ENCODE measurements at regions not wholly inside any gene's neighbourhood (a gene's known extent, or its start where the extent isn't known, plus 50 kb on each side); places are given as distances from the start of the nearest gene placed in this dataset.

- no peaks in the 10 kb centered on the region for H3K36me3 ChIP-seq (ENCODE audit: control insufficient read depth in 2 of 4, insufficient read depth in 4 of 4, low read length in 3 of 4)
- H3K14ac ChIP-seq (ENCODE audit: insufficient read length): no peak overlapping the region
- no peaks in the 10 kb centered on the region for H3K4me1 ChIP-seq (replicated peaks in 1 of 4; ENCODE audit: control insufficient read depth in 3 of 4, insufficient read depth in 4 of 4, low read length in 3 of 4)
- DNase-seq (ENCODE audit: low read depth in 1 of 2, low spot score in 2 of 2) (no peak), FAIRE-seq (no peak)
- no peaks in the 10 kb centered on the region for H3K23me2 ChIP-seq (ENCODE audit: low read depth, low read length)
- H4K5ac ChIP-seq (ENCODE audit: insufficient read length, low read depth, low read length): no peak overlapping the region
- H2BK15ac ChIP-seq (ENCODE audit: low read length): no peak overlapping the region
- H2AFZ ChIP-seq (ENCODE audit: low read length): no peak overlapping the region
- H4K91ac ChIP-seq (replicated peaks; ENCODE audit: insufficient read length, low read length): no peak overlapping the region
- no peak overlapping the region for H3K4me3 ChIP-seq (ENCODE audit: extremely low read depth in 1 of 4, insufficient read depth in 2 of 4, low read depth in 3 of 4, low read length in 4 of 4)
- H2BK12ac ChIP-seq (ENCODE audit: low read depth, low read length): no peak overlapping the region
- no peaks in the 10 kb centered on the region for H3K79me1 ChIP-seq (ENCODE audit: low read depth, low read length)
- H3K23ac ChIP-seq (ENCODE audit: insufficient read length): no peak overlapping the region
- 87% methylated on average over 4 of the region's 4 CpGs; no CpG with 5 or more reads in 1 of the 2 experiments for WGBS, 2 experiments (ENCODE audit: extremely low coverage in 1 of 2, insufficient coverage in 1 of 2, insufficient read length in 1 of 2, insufficient replicate concordance in 2 of 2, low coverage in 1 of 2, low lambda C conversion rate in 2 of 2, missing lambda C conversion rate in 1 of 2)
- no peaks in the 10 kb centered on the region for H4K20me1 ChIP-seq (replicated peaks in 1 of 2; ENCODE audit: control insufficient read depth in 1 of 2, insufficient read depth in 2 of 2, low read length in 2 of 2)
- POLR2A ChIA-PET (ENCODE audit: partially characterized antibody): no interaction called here
- no peak overlapping the region for H3K27ac ChIP-seq (ENCODE audit: low read depth, low read length)
- H3K27me3 ChIP-seq (replicated peaks in 1 of 4; ENCODE audit: control insufficient read depth in 3 of 4, extremely low read depth in 1 of 4, insufficient read depth in 3 of 4, low read length in 3 of 4): no peaks in the 10 kb centered on the region
- no peak overlapping the region for H3K18ac ChIP-seq (ENCODE audit: extremely low read depth, low read length)
- CTCF ChIA-PET (ENCODE audit: partially characterized antibody): no interaction called here
- no peak overlapping the region for H2BK20ac ChIP-seq (ENCODE audit: low read length)
- no peaks in the 10 kb centered on the region for H3K79me2 ChIP-seq (ENCODE audit: control insufficient read depth in 1 of 2, insufficient read depth in 2 of 2, low read length in 2 of 2)
- no peak overlapping the region for H3K56ac ChIP-seq (replicated peaks; ENCODE audit: insufficient read length, low read depth, low read length)
- H2BK120ac ChIP-seq (replicated peaks; ENCODE audit: low read depth, low read length): no peak overlapping the region
- no peaks in the 10 kb centered on the region; a peak in 1 of 4 replicates for H3K9me3 ChIP-seq (ENCODE audit: insufficient read depth in 2 of 2, low read depth in 1 of 2, low read length in 1 of 2)
- no peak overlapping the region for H3K4me2 ChIP-seq (ENCODE audit: insufficient read depth in 1 of 2, low read depth in 2 of 2, low read length in 2 of 2)
- H3K9ac ChIP-seq (replicated peaks in 1 of 4; ENCODE audit: extremely low read depth in 1 of 4, low read depth in 3 of 4, low read length in 3 of 4): no peak overlapping the region
- no peak overlapping the region for H4K8ac ChIP-seq (ENCODE audit: extremely low read depth, insufficient read depth, low read length)
- no peak overlapping the region for H2AK5ac ChIP-seq (ENCODE audit: low read depth, low read length)
- H2BK5ac ChIP-seq (ENCODE audit: low read depth, low read length): no peak overlapping the region
- H3K4ac ChIP-seq (replicated peaks; ENCODE audit: insufficient read length, low read depth, low read length): no peak overlapping the region
- no peak for TF ChIP-seq EGR1 (IDR thresholded peaks at IDR 0.05; ENCODE audit: borderline replicate concordance, low read depth, low read length)
- no peak for TF ChIP-seq EZH2 (IDR thresholded peaks at IDR 0.05; ENCODE audit: low read depth, low read length, severe bottlenecking)
- no peak for TF ChIP-seq SP4 (IDR thresholded peaks at IDR 0.05; ENCODE audit: low read length)
- TF ChIP-seq ZNF274 (IDR thresholded peaks at IDR 0.05; ENCODE audit: borderline replicate concordance, extremely low read depth, low read length): no peak
- TF ChIP-seq, protein P1, sequence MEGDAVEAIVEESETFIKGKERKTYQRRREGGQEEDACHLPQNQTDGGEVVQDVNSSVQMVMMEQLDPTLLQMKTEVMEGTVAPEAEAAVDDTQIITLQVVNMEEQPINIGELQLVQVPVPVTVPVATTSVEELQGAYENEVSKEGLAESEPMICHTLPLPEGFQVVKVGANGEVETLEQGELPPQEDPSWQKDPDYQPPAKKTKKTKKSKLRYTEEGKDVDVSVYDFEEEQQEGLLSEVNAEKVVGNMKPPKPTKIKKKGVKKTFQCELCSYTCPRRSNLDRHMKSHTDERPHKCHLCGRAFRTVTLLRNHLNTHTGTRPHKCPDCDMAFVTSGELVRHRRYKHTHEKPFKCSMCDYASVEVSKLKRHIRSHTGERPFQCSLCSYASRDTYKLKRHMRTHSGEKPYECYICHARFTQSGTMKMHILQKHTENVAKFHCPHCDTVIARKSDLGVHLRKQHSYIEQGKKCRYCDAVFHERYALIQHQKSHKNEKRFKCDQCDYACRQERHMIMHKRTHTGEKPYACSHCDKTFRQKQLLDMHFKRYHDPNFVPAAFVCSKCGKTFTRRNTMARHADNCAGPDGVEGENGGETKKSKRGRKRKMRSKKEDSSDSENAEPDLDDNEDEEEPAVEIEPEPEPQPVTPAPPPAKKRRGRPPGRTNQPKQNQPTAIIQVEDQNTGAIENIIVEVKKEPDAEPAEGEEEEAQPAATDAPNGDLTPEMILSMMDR (IDR thresholded peaks at IDR 0.05; ENCODE audit: control extremely low read depth in 1 of 3, insufficient read depth in 1 of 3, low read depth in 1 of 3, low read length in 3 of 3): no peak
- TF ChIP-seq KDM1A (IDR thresholded peaks at IDR 0.05; ENCODE audit: borderline replicate concordance, low read length): no peak
- TF ChIP-seq SIX5 (IDR thresholded peaks at IDR 0.05; ENCODE audit: low read depth, low read length): no peak
- TF ChIP-seq CHD2 (IDR thresholded peaks at IDR 0.05; ENCODE audit: low read length): no peak
- TF ChIP-seq BRCA1 (IDR thresholded peaks at IDR 0.05; ENCODE audit: low read depth, low read length): no peak
- TF ChIP-seq JUN (IDR thresholded peaks at IDR 0.05; ENCODE audit: low read depth, low read length): no peak
- TF ChIP-seq, protein P2, sequence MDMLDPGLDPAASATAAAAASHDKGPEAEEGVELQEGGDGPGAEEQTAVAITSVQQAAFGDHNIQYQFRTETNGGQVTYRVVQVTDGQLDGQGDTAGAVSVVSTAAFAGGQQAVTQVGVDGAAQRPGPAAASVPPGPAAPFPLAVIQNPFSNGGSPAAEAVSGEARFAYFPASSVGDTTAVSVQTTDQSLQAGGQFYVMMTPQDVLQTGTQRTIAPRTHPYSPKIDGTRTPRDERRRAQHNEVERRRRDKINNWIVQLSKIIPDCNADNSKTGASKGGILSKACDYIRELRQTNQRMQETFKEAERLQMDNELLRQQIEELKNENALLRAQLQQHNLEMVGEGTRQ (IDR thresholded peaks at IDR 0.05; ENCODE audit: low read length): no peak
- TF ChIP-seq NANOG (IDR thresholded peaks at IDR 0.05; ENCODE audit: insufficient read depth, low read depth, low read length, poor library complexity, severe bottlenecking): no peak
Measured at GRCh38 chr7:15087771-15088170, 185.2 kb upstream of the DGKB start.
